Endothelial cell of umbilical vein (primary cell): ENCODE measurements at regions not wholly inside any gene's neighbourhood (a gene's known extent, or its start where the extent isn't known, plus 50 kb on each side); places are given as distances from the start of the nearest gene placed in this dataset.

Experiments used
- BruUV-seq: library from RNA; stranded (reverse); fragments of 400-500 nt; replicated peaks from 2 replicates; lab custom pipeline; 2021; lab: Mats Ljungman, UMichigan
- CTCF ChIA-PET: fragments of 300-600, 350-600 bp; sonication (Branson Sonifier 250); formaldehyde crosslinking; loops from one replicate; lab custom pipeline; 2021; ENCODE audit warnings: antibody characterized with exemption, inconsistent platforms; lab: Charles Lee
- POLR2A ChIA-PET: fragments of 300-600, 350-600 bp; sonication (Branson Sonifier 250); formaldehyde crosslinking; loops from one replicate; lab custom pipeline; 2021; ENCODE audit warnings: antibody characterized with exemption, inconsistent platforms; lab: Charles Lee
- DNase-seq: peaks from one replicate; pipeline ENCODE4 v3.0.0-alpha.2; 2011; ENCODE audit warnings: low read depth, low spot score
- FAIRE-seq: peaks from 2 replicates; lab custom pipeline; 2011; peaks lifted over from hg19 to GRCh38; lab: Jason Lieb, UNC
- H2AFZ ChIP-seq: 2 replicates; pipeline ENCODE4 v1.6.0; 2012; ENCODE audit warnings: low read depth, low read length, control low read depth, inconsistent platforms
- H3K27ac ChIP-seq: 2 replicates; pipeline ENCODE4 v1.5.1; 2011; ENCODE audit warnings: low read depth, mild to moderate bottlenecking, control low read depth, low read length, moderate library complexity; ENCODE audit not compliant: insufficient read depth
- H3K27me3 ChIP-seq, 2 experiments: 2 replicates each; pipeline versions ENCODE4 v1.6.0 to v1.6.1; 2011; ENCODE audit warnings: low read length in 2 of 2, mixed read lengths in 1 of 2; ENCODE audit not compliant: control insufficient read depth in 2 of 2, insufficient read depth in 2 of 2
- H3K36me3 ChIP-seq, 2 experiments: 2 replicates in 1 of 2; 3 replicates in 1 of 2; pipeline ENCODE4 v1.5.1; 2011; ENCODE audit warnings: low read length in 2 of 2, mild to moderate bottlenecking in 1 of 2, moderate library complexity in 1 of 2; ENCODE audit not compliant: control insufficient read depth in 2 of 2, insufficient read depth in 2 of 2; ENCODE audit errors: extremely low read depth in 1 of 2
- H3K4me1 ChIP-seq: 3 replicates; pipeline ENCODE4 v1.5.1; 2011; ENCODE audit warnings: mild to moderate bottlenecking, low read length; ENCODE audit not compliant: control insufficient read depth, insufficient read depth; ENCODE audit errors: extremely low read depth
- H3K4me2 ChIP-seq: 2 replicates; pipeline ENCODE4 v1.6.1; 2011; ENCODE audit warnings: low read length, control low read depth, mixed read lengths; ENCODE audit not compliant: insufficient read depth
- H3K4me3 ChIP-seq, 3 experiments: fragments of 200-600 bp in 1 of 3; sonication (generic), shearing (Covaris generic) in 1 of 3; replicated peaks in 1 of 3; 2 replicates each; pipeline ENCODE4 v1.5.1; 2011 to 2016; ENCODE audit warnings: control low read depth in 3 of 3, low read length in 3 of 3, mild to moderate bottlenecking in 2 of 3, inconsistent platforms in 1 of 3, low read depth in 1 of 3, moderate library complexity in 1 of 3; ENCODE audit not compliant: insufficient read depth in 1 of 3
- H3K79me2 ChIP-seq: 2 replicates; pipeline ENCODE4 v1.6.0; 2012; ENCODE audit warnings: low read length, inconsistent platforms; ENCODE audit not compliant: control insufficient read depth, insufficient read depth
- H3K9ac ChIP-seq: replicated peaks from 2 replicates; pipeline ENCODE3; 2011; ENCODE audit warnings: low read length, control low read depth; ENCODE audit not compliant: insufficient read depth; ENCODE audit errors: extremely low read depth
- H3K9me1 ChIP-seq: replicated peaks from 3 replicates; pipeline ENCODE4 v1.6.0; 2011; ENCODE audit warnings: mild to moderate bottlenecking, low read length; ENCODE audit not compliant: control insufficient read depth, insufficient read depth; ENCODE audit errors: extremely low read depth
- H3K9me3 ChIP-seq: replicated peaks from 2 replicates; pipeline ENCODE4 v1.5.1; 2012; ENCODE audit warnings: low read length, inconsistent platforms; ENCODE audit not compliant: control insufficient read depth, insufficient read depth
- H4K20me1 ChIP-seq: replicated peaks from 2 replicates; pipeline ENCODE3; 2011; ENCODE audit warnings: mild to moderate bottlenecking, low read length; ENCODE audit not compliant: control insufficient read depth, insufficient read depth; ENCODE audit errors: extremely low read depth
- CTCF ChIP-seq, 2 donors: IDR thresholded peaks; 1 replicate in 1 of 2; 2 replicates in 1 of 2; pipeline ENCODE4 v1.5.1; 2011; ENCODE audit warnings: low read length in 2 of 2, mild to moderate bottlenecking in 2 of 2, moderate library complexity in 2 of 2, control low read depth in 1 of 2, inconsistent platforms in 1 of 2, low read depth in 1 of 2; ENCODE audit not compliant: insufficient read depth in 1 of 2; ENCODE audit errors: extremely low read depth in 1 of 2
- EZH2 ChIP-seq: IDR thresholded peaks from 2 replicates; pipeline ENCODE4 v1.6.1; 2012; ENCODE audit warnings: borderline replicate concordance, low read depth, mild to moderate bottlenecking, moderate library complexity, low read length, inconsistent platforms; ENCODE audit not compliant: severe bottlenecking
- FOS ChIP-seq: IDR thresholded peaks from 2 replicates; pipeline ENCODE4 v1.6.1; 2011; ENCODE audit warnings: mild to moderate bottlenecking, low read length, moderate library complexity, borderline replicate concordance; ENCODE audit not compliant: insufficient read depth
- GATA2 ChIP-seq: IDR thresholded peaks from 2 replicates; pipeline ENCODE4 v1.7.0; 2011; ENCODE audit warnings: low read depth, mild to moderate bottlenecking, moderate library complexity, mixed read lengths, low read length; ENCODE audit not compliant: insufficient read length, insufficient read depth
- JUN ChIP-seq: IDR thresholded peaks from 2 replicates; pipeline ENCODE4 v1.6.1; 2011; ENCODE audit warnings: borderline replicate concordance, low read depth; ENCODE audit not compliant: insufficient read length, insufficient read depth
- MYC ChIP-seq: IDR thresholded peaks from one replicate; pipeline ENCODE4 v1.6.1; 2011; ENCODE audit warnings: mild to moderate bottlenecking, low read depth, low read length
- POLR2A ChIP-seq: IDR thresholded peaks from 2 replicates; pipeline ENCODE4 v1.6.1; 2012; ENCODE audit warnings: low read depth, mild to moderate bottlenecking, control low read depth, low read length
- POLR2AphosphoS5 ChIP-seq: IDR thresholded peaks from 2 replicates; pipeline ENCODE4 v1.6.1; 2012; ENCODE audit warnings: low read depth, mild to moderate bottlenecking, control low read depth, low read length, moderate library complexity; ENCODE audit not compliant: insufficient read depth
- dilution Hi-C: fragments of 300-500 bp; cut with MboI; formaldehyde crosslinking; loops from one replicate; pipeline ENCODE4 v1.15.0; 2019; ENCODE audit warnings: low sequenced_read_pairs; ENCODE audit not compliant: extremely low pct_ligation_motif_present
- intact Hi-C: fragments of 100-400 bp; cut with micrococcal nuclease; formaldehyde crosslinking; loops from one replicate; pipeline ENCODE4 v1.10.0; 2022
- TF ChIP-seq, protein P1 (sequence below): IDR thresholded peaks from 2 replicates; pipeline ENCODE4 v1.6.1; 2011; ENCODE audit not compliant: insufficient read depth, insufficient read length

GRCh38 chr15:77732514-77733335 is 100.0 kb upstream of the LINGO1 start:
- FAIRE-seq (no peak), DNase-seq (no peak)
- Histone ChIP-seq H3K4me2 (no peak overlapping the region), H3K9me3 (no peaks in the 10 kb centered on the region), H3K27ac (no peak overlapping the region), H4K20me1 (no peaks in the 10 kb centered on the region), H3K9ac (no peak overlapping the region), H2AFZ (no peak overlapping the region), H3K36me3 (no peaks in the 10 kb centered on the region), H3K4me1 (no peaks in the 10 kb centered on the region), H3K79me2 (no peaks in the 10 kb centered on the region), H3K4me3 (no peak overlapping the region), H3K9me1 (no peaks in the 10 kb centered on the region), H3K27me3 (peaks cover 0 to 1% of the 10 kb centered on the region in 2 experiments)
- intact Hi-C loops (no loop called here), dilution Hi-C loops (no loop called here)
- BruUV-seq = no TSS peak
- TF ChIP-seq, protein P1, sequence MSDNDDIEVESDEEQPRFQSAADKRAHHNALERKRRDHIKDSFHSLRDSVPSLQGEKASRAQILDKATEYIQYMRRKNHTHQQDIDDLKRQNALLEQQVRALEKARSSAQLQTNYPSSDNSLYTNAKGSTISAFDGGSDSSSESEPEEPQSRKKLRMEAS = no peak
- TF ChIP-seq JUN (no peak), POLR2AphosphoS5 (no peak), EZH2 (no peak), MYC (no peak), FOS (no peak), CTCF (IDR thresholded peaks at IDR 0.05; ENCODE audit: extremely low read depth in 1 of 2, insufficient read depth in 1 of 2, low read depth in 1 of 2, low read length in 2 of 2) (no peak), POLR2A (no peak), GATA2 (no peak)
- CTCF ChIA-PET = no interaction called here
- POLR2A ChIA-PET = no interaction called here
